ENCODE measurements at regions not wholly inside any gene's neighbourhood (a gene's known extent, or its start where the extent isn't known, plus 50 kb on each side); places are given as distances from the start of the nearest gene placed in this dataset.

- ATAC-seq (replicated peaks), result no peak
- H3K27me3 Mint-ChIP-seq, result peaks cover 17% of the 10 kb centered on the region
- no peak overlapping the region for H3K27ac Mint-ChIP-seq
- H3K4me3 Mint-ChIP-seq, result no peak overlapping the region
- no peaks in the 10 kb centered on the region for H3K4me1 Mint-ChIP-seq
- peaks cover 5% of the 10 kb centered on the region for H3K9me3 Mint-ChIP-seq
- H3K36me3 Mint-ChIP-seq (ENCODE audit: low read depth), result no peaks in the 10 kb centered on the region
These were observed 159.6 kb downstream of the NXNL2 start for GRCh38 chr9:88694625-88695024.

- Mint-ChIP-seq H3K27me3 (peaks cover 24% of the 10 kb centered on the region), H3K9me3 (peaks cover 5% of the 10 kb centered on the region), H3K36me3 (ENCODE audit: low read depth) (no peaks in the 10 kb centered on the region), H3K4me1 (no peaks in the 10 kb centered on the region), H3K27ac (no peak overlapping the region), H3K4me3 (no peak overlapping the region)
- no peak for ATAC-seq (replicated peaks)
These were observed 161.5 kb downstream of the NXNL2 start for GRCh38 chr9:88696501-88696900.

- Mint-ChIP-seq H3K9me3 (peaks cover 5% of the 10 kb centered on the region), H3K27me3 (peaks cover 24% of the 10 kb centered on the region), H3K27ac (no peak overlapping the region), H3K36me3 (ENCODE audit: low read depth) (no peaks in the 10 kb centered on the region), H3K4me1 (no peaks in the 10 kb centered on the region), H3K4me3 (no peak overlapping the region)
- no peak for ATAC-seq (replicated peaks)
These were observed 162.9 kb downstream of the NXNL2 start for GRCh38 chr9:88697764-88698432.

GRCh38 chr9:88702985-88703384, 168.0 kb downstream of the NXNL2 start:
- ATAC-seq (replicated peaks), result no peak
- no peaks in the 10 kb centered on the region for H3K4me1 Mint-ChIP-seq
- no peak overlapping the region for H3K4me3 Mint-ChIP-seq
- H3K9me3 Mint-ChIP-seq, result no peaks in the 10 kb centered on the region
- H3K27ac Mint-ChIP-seq, result no peak overlapping the region
- peaks cover 12% of the 10 kb centered on the region for H3K27me3 Mint-ChIP-seq
- no peaks in the 10 kb centered on the region for H3K36me3 Mint-ChIP-seq (ENCODE audit: low read depth)

GRCh38 chr9:88706193-88707113, 171.5 kb downstream of the NXNL2 start:
- Mint-ChIP-seq H3K4me3 (no peak overlapping the region), H3K9me3 (no peaks in the 10 kb centered on the region), H3K27me3 (no peaks in the 10 kb centered on the region), H3K4me1 (no peaks in the 10 kb centered on the region), H3K36me3 (ENCODE audit: low read depth) (no peaks in the 10 kb centered on the region), H3K27ac (no peak overlapping the region)
- ATAC-seq (replicated peaks), result no peak

- ATAC-seq (replicated peaks), result no peak
- H3K9me3 Mint-ChIP-seq, result peaks cover 5% of the 10 kb centered on the region
- no peak overlapping the region for H3K4me3 Mint-ChIP-seq
- peaks cover 3% of the 10 kb centered on the region for H3K27me3 Mint-ChIP-seq
- no peaks in the 10 kb centered on the region for H3K36me3 Mint-ChIP-seq (ENCODE audit: low read depth)
- no peak overlapping the region for H3K27ac Mint-ChIP-seq
- no peaks in the 10 kb centered on the region for H3K4me1 Mint-ChIP-seq
These were observed 175.5 kb downstream of the NXNL2 start for GRCh38 chr9:88710449-88710848.

GRCh38 chr9:88711719-88712118, 176.7 kb downstream of the NXNL2 start:
- H3K4me3 Mint-ChIP-seq, result no peak overlapping the region
- H3K9me3 Mint-ChIP-seq, result peaks cover 5% of the 10 kb centered on the region
- H3K4me1 Mint-ChIP-seq, result no peaks in the 10 kb centered on the region
- peaks cover 3% of the 10 kb centered on the region for H3K27me3 Mint-ChIP-seq
- H3K27ac Mint-ChIP-seq, result no peak overlapping the region
- no peak for ATAC-seq (replicated peaks)
- H3K36me3 Mint-ChIP-seq (ENCODE audit: low read depth), result no peaks in the 10 kb centered on the region

- Mint-ChIP-seq H3K27ac (no peak overlapping the region), H3K36me3 (ENCODE audit: low read depth) (no peaks in the 10 kb centered on the region), H3K9me3 (peaks cover 5% of the 10 kb centered on the region), H3K4me1 (no peaks in the 10 kb centered on the region), H3K4me3 (no peak overlapping the region), H3K27me3 (peaks cover 3% of the 10 kb centered on the region)
- ATAC-seq (replicated peaks), result no peak
These were observed 177.5 kb downstream of the NXNL2 start for GRCh38 chr9:88712484-88712883.

- no peaks in the 10 kb centered on the region for H3K36me3 Mint-ChIP-seq (ENCODE audit: low read depth)
- H3K27me3 Mint-ChIP-seq, result peaks cover 8% of the 10 kb centered on the region
- H3K27ac Mint-ChIP-seq, result no peak overlapping the region
- no peaks in the 10 kb centered on the region for H3K4me1 Mint-ChIP-seq
- no peak overlapping the region for H3K4me3 Mint-ChIP-seq
- ATAC-seq (replicated peaks), result no peak
- H3K9me3 Mint-ChIP-seq, result peaks cover 5% of the 10 kb centered on the region
These were observed 178.0 kb downstream of the NXNL2 start for GRCh38 chr9:88713010-88713409.

GRCh38 chr9:88716596-88717290, 181.8 kb downstream of the NXNL2 start:
- Mint-ChIP-seq H3K27ac (no peak overlapping the region), H3K4me3 (no peak overlapping the region), H3K4me1 (no peaks in the 10 kb centered on the region), H3K9me3 (peaks cover 5% of the 10 kb centered on the region), H3K27me3 (peaks cover 21% of the 10 kb centered on the region), H3K36me3 (ENCODE audit: low read depth) (no peaks in the 10 kb centered on the region)
- no peak for ATAC-seq (replicated peaks)

GRCh38 chr9:88721025-88721424, 186.0 kb downstream of the NXNL2 start:
- no peak overlapping the region for H3K27ac Mint-ChIP-seq
- no peak for ATAC-seq (replicated peaks)
- H3K27me3 Mint-ChIP-seq, result peaks cover 27% of the 10 kb centered on the region
- no peaks in the 10 kb centered on the region for H3K36me3 Mint-ChIP-seq (ENCODE audit: low read depth)
- H3K4me1 Mint-ChIP-seq, result no peaks in the 10 kb centered on the region
- no peaks in the 10 kb centered on the region for H3K9me3 Mint-ChIP-seq
- H3K4me3 Mint-ChIP-seq, result no peak overlapping the region

- Mint-ChIP-seq H3K36me3 (ENCODE audit: low read depth) (no peaks in the 10 kb centered on the region), H3K27ac (no peak overlapping the region), H3K4me3 (no peak overlapping the region), H3K9me3 (no peaks in the 10 kb centered on the region), H3K27me3 (peaks cover 28% of the 10 kb centered on the region), H3K4me1 (no peaks in the 10 kb centered on the region)
- no peak for ATAC-seq (replicated peaks)
These were observed 186.7 kb downstream of the NXNL2 start for GRCh38 chr9:88721495-88722279.

GRCh38 chr9:88722753-88723152, 187.8 kb downstream of the NXNL2 start:
- no peaks in the 10 kb centered on the region for H3K36me3 Mint-ChIP-seq (ENCODE audit: low read depth)
- H3K4me1 Mint-ChIP-seq, result no peaks in the 10 kb centered on the region
- ATAC-seq (replicated peaks), result no peak
- no peak overlapping the region for H3K4me3 Mint-ChIP-seq
- H3K9me3 Mint-ChIP-seq, result no peaks in the 10 kb centered on the region
- peaks cover 30% of the 10 kb centered on the region for H3K27me3 Mint-ChIP-seq
- H3K27ac Mint-ChIP-seq, result no peak overlapping the region

GRCh38 chr9:88723751-88724150, 188.8 kb downstream of the NXNL2 start:
- Mint-ChIP-seq H3K4me3 (no peak overlapping the region), H3K4me1 (no peaks in the 10 kb centered on the region), H3K36me3 (ENCODE audit: low read depth) (no peaks in the 10 kb centered on the region), H3K9me3 (no peaks in the 10 kb centered on the region), H3K27me3 (peaks cover 23% of the 10 kb centered on the region), H3K27ac (no peak overlapping the region)
- no peak for ATAC-seq (replicated peaks)
